ENCODE measurements at regions not wholly inside any gene's neighbourhood (a gene's known extent, or its start where the extent isn't known, plus 50 kb on each side); places are given as distances from the start of the nearest gene placed in this dataset.

DNA sequence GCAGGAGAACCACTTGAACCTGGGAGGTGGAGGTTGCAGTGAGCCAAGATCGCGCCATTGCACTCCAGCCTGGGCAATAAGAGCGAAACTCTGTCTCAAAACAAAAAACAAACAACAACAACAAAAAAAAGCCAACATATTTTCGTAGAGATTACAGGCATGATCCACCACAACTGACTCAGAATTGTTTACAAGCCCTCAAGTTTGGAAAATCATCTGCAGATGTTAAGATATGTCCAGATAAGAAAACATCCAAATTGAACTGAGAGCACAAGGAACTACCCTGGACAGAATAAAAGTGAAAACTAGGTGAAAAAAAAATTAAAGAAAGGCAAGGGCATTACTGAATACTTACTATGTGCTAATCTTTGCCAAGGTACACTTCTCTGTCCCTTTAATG, 89.8 kb upstream of the WLS start:
- H3K27me3 ChIP-seq = no peaks in the 10 kb centered on the region
- H3K9me3 ChIP-seq (ENCODE audit: low read depth) = no peaks in the 10 kb centered on the region
- DNase-seq (ENCODE audit: low read depth in 1 of 2, low spot score in 1 of 2) = no peak
- no peak overlapping the region for H3K27ac ChIP-seq
- TF ChIP-seq CTCF (IDR thresholded peaks at IDR 0.05; ENCODE audit: low read depth, low read length) = no peak
- no peaks in the 10 kb centered on the region for H3K36me3 ChIP-seq
- no peak overlapping the region for H3K4me3 ChIP-seq
- peaks cover 16% of the 10 kb centered on the region for H3K4me1 ChIP-seq (ENCODE audit: low read depth)

- Histone ChIP-seq H3K4me3 (no peak overlapping the region), H3K27me3 (no peaks in the 10 kb centered on the region), H3K27ac (no peak overlapping the region), H3K9me3 (ENCODE audit: low read depth) (no peaks in the 10 kb centered on the region), H3K4me1 (ENCODE audit: low read depth) (peaks cover 16% of the 10 kb centered on the region), H3K36me3 (no peaks in the 10 kb centered on the region)
- TF ChIP-seq CTCF (IDR thresholded peaks at IDR 0.05; ENCODE audit: low read depth, low read length) = peak; percentile 79
- peak; percentile 76 to 80 for DNase-seq (ENCODE audit: low read depth in 1 of 2, low spot score in 1 of 2)
These were observed 88.9 kb upstream of the WLS start for GRCh38 chr1:68321084-68321685.

GRCh38 chr1:68320349-68320748, 88.0 kb upstream of the WLS start:
- H3K36me3 ChIP-seq = no peaks in the 10 kb centered on the region
- no peak for DNase-seq (ENCODE audit: low read depth in 1 of 2, low spot score in 1 of 2)
- peaks cover 16% of the 10 kb centered on the region for H3K4me1 ChIP-seq (ENCODE audit: low read depth)
- H3K9me3 ChIP-seq (ENCODE audit: low read depth) = no peaks in the 10 kb centered on the region
- peak overlapping the region; percentile 59 for H3K27ac ChIP-seq
- H3K4me3 ChIP-seq = no peak overlapping the region
- H3K27me3 ChIP-seq = no peaks in the 10 kb centered on the region
- no peak for TF ChIP-seq CTCF (IDR thresholded peaks at IDR 0.05; ENCODE audit: low read depth, low read length)

GRCh38 chr1:68319907-68320306, 87.6 kb upstream of the WLS start:
- DNase-seq (ENCODE audit: low read depth in 1 of 2, low spot score in 1 of 2) = no peak
- H3K4me1 ChIP-seq (ENCODE audit: low read depth) = peaks cover 16% of the 10 kb centered on the region
- H3K27me3 ChIP-seq = no peaks in the 10 kb centered on the region
- TF ChIP-seq CTCF (IDR thresholded peaks at IDR 0.05; ENCODE audit: low read depth, low read length) = no peak
- H3K9me3 ChIP-seq (ENCODE audit: low read depth) = no peaks in the 10 kb centered on the region
- H3K4me3 ChIP-seq = no peak overlapping the region
- H3K27ac ChIP-seq = peak overlapping the region; percentile 59
- H3K36me3 ChIP-seq = no peaks in the 10 kb centered on the region

DNA sequence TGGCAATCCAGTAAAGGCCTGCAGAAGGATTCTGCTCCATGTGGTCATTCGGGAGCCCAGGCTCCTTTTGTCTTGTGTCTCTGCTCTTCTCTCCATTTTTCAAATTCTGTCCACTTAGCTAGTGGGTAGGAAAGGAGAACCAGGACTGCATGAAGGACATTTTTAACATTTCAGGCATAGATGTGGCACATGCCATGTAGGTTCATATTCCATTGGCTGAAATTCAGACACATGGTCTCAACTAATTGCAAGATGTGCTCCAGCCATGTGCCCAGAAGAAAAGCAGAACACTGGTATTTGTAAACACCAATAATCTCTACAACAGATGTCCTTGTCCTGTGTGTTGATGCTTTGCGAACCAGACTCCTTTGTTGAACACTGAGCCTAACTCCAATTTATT, 85.2 kb upstream of the WLS start:
- Histone ChIP-seq H3K4me1 (ENCODE audit: low read depth) (peaks cover 30% of the 10 kb centered on the region), H3K9me3 (ENCODE audit: low read depth) (no peaks in the 10 kb centered on the region), H3K27ac (no peak overlapping the region), H3K4me3 (no peak overlapping the region), H3K36me3 (no peaks in the 10 kb centered on the region), H3K27me3 (no peaks in the 10 kb centered on the region)
- TF ChIP-seq CTCF (IDR thresholded peaks at IDR 0.05; ENCODE audit: low read depth, low read length) = no peak
- DNase-seq (ENCODE audit: low read depth in 1 of 2, low spot score in 1 of 2) = no peak
